Keratinocyte (primary cell): ENCODE measurements at regions not wholly inside any gene's neighbourhood (a gene's known extent, or its start where the extent isn't known, plus 50 kb on each side); places are given as distances from the start of the nearest gene placed in this dataset.

Experiments
- DNase-seq: peaks from one replicate; pipeline ENCODE4 v3.0.0-alpha.2; 2011; ENCODE audit warnings: low read depth, missing footprints, low spot score
- FAIRE-seq: peaks from 2 replicates; lab custom pipeline; 2011; peaks lifted over from hg19 to GRCh38; lab: Jason Lieb, UNC
- H2AFZ ChIP-seq: 2 replicates; pipeline ENCODE4 v1.6.0; 2012; ENCODE audit warnings: low read length, control low read depth, inconsistent platforms; ENCODE audit not compliant: control insufficient read depth
- H3K27ac ChIP-seq: 2 replicates; pipeline ENCODE4 v1.5.1; 2011; ENCODE audit warnings: low read length; ENCODE audit not compliant: control insufficient read depth, insufficient read depth
- H3K27me3 ChIP-seq: 3 replicates; pipeline ENCODE4 v1.6.0; 2011; ENCODE audit warnings: low read length; ENCODE audit not compliant: control insufficient read depth, insufficient read depth; ENCODE audit errors: extremely low read depth
- H3K36me3 ChIP-seq, 2 experiments: 2 replicates in 1 of 2; 3 replicates in 1 of 2; pipeline ENCODE4 v1.5.1; 2011; ENCODE audit warnings: low read length in 2 of 2, mild to moderate bottlenecking in 1 of 2; ENCODE audit not compliant: control insufficient read depth in 2 of 2, insufficient read depth in 2 of 2; ENCODE audit errors: extremely low read depth in 1 of 2
- H3K4me1 ChIP-seq: 3 replicates; pipeline ENCODE4 v1.5.1; 2011; ENCODE audit warnings: low read length; ENCODE audit not compliant: control insufficient read depth, insufficient read depth; ENCODE audit errors: extremely low read depth
- H3K4me2 ChIP-seq: 3 replicates; pipeline ENCODE4 v1.6.0; 2011; ENCODE audit warnings: low read depth, low read length; ENCODE audit not compliant: control insufficient read depth, insufficient read depth; ENCODE audit errors: extremely low read depth
- H3K4me3 ChIP-seq, 3 experiments: fragments of 200-600 bp in 1 of 3; sonication (generic) in 1 of 3; 2 replicates in 2 of 3; 3 replicates in 1 of 3; pipeline ENCODE4 v1.5.1; 2011 to 2016; ENCODE audit warnings: low read length in 3 of 3, mild to moderate bottlenecking in 3 of 3, control low read depth in 2 of 3, inconsistent platforms in 1 of 3, low read depth in 1 of 3, mixed read lengths in 1 of 3, mixed run types in 1 of 3, moderate library complexity in 1 of 3; ENCODE audit not compliant: control insufficient read depth in 2 of 3, insufficient read depth in 2 of 3; ENCODE audit errors: extremely low read depth in 1 of 3
- H3K79me2 ChIP-seq: 2 replicates; pipeline ENCODE4 v1.6.0; 2012; ENCODE audit warnings: low read length; ENCODE audit not compliant: control insufficient read depth, insufficient read depth
- H3K9ac ChIP-seq: 3 replicates; pipeline ENCODE4 v1.6.0; 2011; ENCODE audit warnings: low read length; ENCODE audit not compliant: control insufficient read depth, insufficient read depth; ENCODE audit errors: extremely low read depth
- H3K9me1 ChIP-seq: 3 replicates; pipeline ENCODE4 v1.6.0; 2011; ENCODE audit warnings: low read length; ENCODE audit not compliant: control insufficient read depth, insufficient read depth; ENCODE audit errors: extremely low read depth
- H3K9me3 ChIP-seq: 2 replicates; pipeline ENCODE4 v1.5.1; 2012; ENCODE audit warnings: low read depth, low read length; ENCODE audit not compliant: control insufficient read depth
- H4K20me1 ChIP-seq: 3 replicates; pipeline ENCODE4 v1.6.0; 2011; ENCODE audit warnings: low read length; ENCODE audit not compliant: control insufficient read depth, insufficient read depth; ENCODE audit errors: extremely low read depth
- EZH2 ChIP-seq: IDR thresholded peaks from one replicate; pipeline ENCODE4 v1.6.1; 2012; ENCODE audit warnings: inconsistent platforms, mild to moderate bottlenecking, low read length, moderate library complexity
- dilution Hi-C: fragments of 300-500 bp; cut with MboI; formaldehyde crosslinking; loops from one replicate; pipeline ENCODE4 v1.7.0; 2020; ENCODE audit warnings: low sequenced_read_pairs; ENCODE audit not compliant: extremely low pct_ligation_motif_present
- TF ChIP-seq, protein P1 (sequence below), 3 experiments: IDR thresholded peaks in 1 of 3; conservative IDR thresholded peaks in 1 of 3; optimal IDR thresholded peaks in 1 of 3; 2 replicates in 2 of 3; 3 replicates in 1 of 3; pipeline versions ENCODE3 to v1.5.1; 2011; ENCODE audit warnings: low read length in 3 of 3, mild to moderate bottlenecking in 3 of 3, moderate library complexity in 2 of 3, control low read depth in 1 of 3, inconsistent platforms in 1 of 3; ENCODE audit not compliant: insufficient read depth in 2 of 3; ENCODE audit errors: extremely low read depth in 1 of 3

DNA sequence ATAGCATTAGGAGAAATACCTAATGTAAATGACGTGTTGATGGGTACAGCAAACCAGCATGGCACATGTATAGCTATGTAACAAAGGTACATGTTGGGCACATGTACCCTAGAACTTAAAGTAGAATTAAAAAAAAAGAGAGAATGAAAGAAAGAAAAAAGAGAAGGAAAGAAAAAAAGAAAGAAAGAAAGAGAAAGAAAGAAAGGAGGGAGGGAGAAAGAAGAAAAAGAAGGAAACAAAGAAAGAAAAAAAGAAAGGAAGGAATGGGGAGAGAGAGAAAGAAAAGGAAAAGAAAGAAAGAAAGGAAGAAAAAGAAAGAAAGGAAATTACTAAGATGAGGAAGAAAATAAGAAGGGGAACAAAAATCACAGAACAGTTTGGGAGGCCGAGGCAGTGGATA, 925.5 kb downstream of the LRFN5 start:
- TF ChIP-seq, protein P1, sequence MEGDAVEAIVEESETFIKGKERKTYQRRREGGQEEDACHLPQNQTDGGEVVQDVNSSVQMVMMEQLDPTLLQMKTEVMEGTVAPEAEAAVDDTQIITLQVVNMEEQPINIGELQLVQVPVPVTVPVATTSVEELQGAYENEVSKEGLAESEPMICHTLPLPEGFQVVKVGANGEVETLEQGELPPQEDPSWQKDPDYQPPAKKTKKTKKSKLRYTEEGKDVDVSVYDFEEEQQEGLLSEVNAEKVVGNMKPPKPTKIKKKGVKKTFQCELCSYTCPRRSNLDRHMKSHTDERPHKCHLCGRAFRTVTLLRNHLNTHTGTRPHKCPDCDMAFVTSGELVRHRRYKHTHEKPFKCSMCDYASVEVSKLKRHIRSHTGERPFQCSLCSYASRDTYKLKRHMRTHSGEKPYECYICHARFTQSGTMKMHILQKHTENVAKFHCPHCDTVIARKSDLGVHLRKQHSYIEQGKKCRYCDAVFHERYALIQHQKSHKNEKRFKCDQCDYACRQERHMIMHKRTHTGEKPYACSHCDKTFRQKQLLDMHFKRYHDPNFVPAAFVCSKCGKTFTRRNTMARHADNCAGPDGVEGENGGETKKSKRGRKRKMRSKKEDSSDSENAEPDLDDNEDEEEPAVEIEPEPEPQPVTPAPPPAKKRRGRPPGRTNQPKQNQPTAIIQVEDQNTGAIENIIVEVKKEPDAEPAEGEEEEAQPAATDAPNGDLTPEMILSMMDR (optimal IDR thresholded peaks at IDR 0.05 in 1 of 3, IDR thresholded peaks at IDR 0.05 in 1 of 3, conservative IDR thresholded peaks at IDR 0.05 in 1 of 3; ENCODE audit: extremely low read depth in 1 of 3, insufficient read depth in 2 of 3, low read length in 3 of 3), result no peak
- no peak for TF ChIP-seq EZH2
- DNase-seq (no peak), FAIRE-seq (no peak)
- Histone ChIP-seq H3K36me3 (no peaks in the 10 kb centered on the region), H3K27ac (no peak overlapping the region), H4K20me1 (no peaks in the 10 kb centered on the region), H3K4me2 (no peak overlapping the region), H3K9me3 (no peaks in the 10 kb centered on the region), H3K4me3 (no peak overlapping the region), H2AFZ (no peak overlapping the region), H3K4me1 (no peaks in the 10 kb centered on the region), H3K9ac (no peak overlapping the region), H3K79me2 (no peaks in the 10 kb centered on the region), H3K27me3 (no peaks in the 10 kb centered on the region), H3K9me1 (no peaks in the 10 kb centered on the region)
- dilution Hi-C loops, result no loop called here

DNA sequence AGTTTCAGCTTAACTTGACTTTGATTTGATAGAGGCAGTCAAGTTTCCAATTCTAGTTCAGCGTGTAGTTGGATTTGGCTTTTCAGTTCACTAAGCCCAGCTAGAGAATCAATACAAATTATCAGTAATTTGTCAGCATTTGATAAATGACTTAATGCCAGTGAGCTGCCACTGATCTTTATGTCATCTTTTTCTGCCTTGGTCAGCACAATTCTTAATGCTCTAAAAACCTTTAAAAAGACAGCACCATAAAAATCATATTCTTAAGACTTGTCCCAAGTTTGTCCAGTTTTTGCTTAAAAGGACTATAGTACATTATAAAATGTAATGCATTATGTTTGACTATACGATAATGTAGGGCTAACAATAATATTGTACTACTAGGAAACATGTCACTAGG, 920.5 kb downstream of the LRFN5 start:
- no peaks in the 10 kb centered on the region for H3K36me3 ChIP-seq
- H3K9me1 ChIP-seq, result no peaks in the 10 kb centered on the region
- dilution Hi-C loops, result no loop called here

More for the DNA sequence above, 920.5 kb downstream of the LRFN5 start:
- TF ChIP-seq, protein P1 (optimal IDR thresholded peaks at IDR 0.05 in 1 of 3, IDR thresholded peaks at IDR 0.05 in 1 of 3, conservative IDR thresholded peaks at IDR 0.05 in 1 of 3; ENCODE audit: extremely low read depth in 1 of 3, insufficient read depth in 2 of 3, low read length in 3 of 3), result no peak
- TF ChIP-seq EZH2, result no peak
- DNase-seq (no peak), FAIRE-seq (no peak)
- H3K79me2 ChIP-seq, result no peaks in the 10 kb centered on the region
- no peaks in the 10 kb centered on the region for H3K9me3 ChIP-seq
- H3K9ac ChIP-seq, result no peak overlapping the region
- no peak overlapping the region for H3K4me2 ChIP-seq
- H3K4me3 ChIP-seq, result no peak overlapping the region
- H3K27ac ChIP-seq, result no peak overlapping the region
- H3K27me3 ChIP-seq, result no peaks in the 10 kb centered on the region
- H4K20me1 ChIP-seq, result no peaks in the 10 kb centered on the region
- no peak overlapping the region for H2AFZ ChIP-seq
- H3K4me1 ChIP-seq, result no peaks in the 10 kb centered on the region
